H9 (cell line): ENCODE measurements at regions not wholly inside any gene's neighbourhood (a gene's known extent, or its start where the extent isn't known, plus 50 kb on each side); places are given as distances from the start of the nearest gene placed in this dataset.

Experiments used
- DNase-seq: peaks from one replicate; pipeline ENCODE4 v3.0.0-alpha.2; 2017
- H2AFZ ChIP-seq: one replicate; pipeline ENCODE4 v1.6.1; 2013; ENCODE audit warnings: mild to moderate bottlenecking, low read length, control low read depth, moderate library complexity
- H2AK5ac ChIP-seq: 2 replicates; pipeline ENCODE4 v1.6.1; 2013; ENCODE audit warnings: low read length, control low read depth, mixed read lengths; ENCODE audit not compliant: insufficient read length
- H2BK120ac ChIP-seq: one replicate; pipeline ENCODE4 v1.6.1; 2013; ENCODE audit warnings: low read depth, mild to moderate bottlenecking, low read length, control low read depth, inconsistent platforms; ENCODE audit not compliant: poor library complexity, severe bottlenecking
- H2BK12ac ChIP-seq: 2 replicates; pipeline ENCODE4 v1.6.1; 2013; ENCODE audit warnings: low read length, control low read depth, mixed read lengths, low read depth; ENCODE audit not compliant: insufficient read length
- H2BK15ac ChIP-seq: 2 replicates; pipeline ENCODE4 v1.6.1; 2013; ENCODE audit warnings: low read depth, low read length, control low read depth
- H2BK20ac ChIP-seq: one replicate; pipeline ENCODE4 v1.6.1; 2013; ENCODE audit warnings: low read depth, mild to moderate bottlenecking, low read length, control low read depth, inconsistent platforms; ENCODE audit not compliant: poor library complexity, severe bottlenecking
- H2BK5ac ChIP-seq: 2 replicates; pipeline ENCODE4 v1.6.1; 2013; ENCODE audit warnings: low read length, control low read depth, mixed read lengths; ENCODE audit not compliant: insufficient read length
- H3K14ac ChIP-seq: 2 replicates; pipeline ENCODE4 v1.6.1; 2013; ENCODE audit warnings: low read length, control low read depth; ENCODE audit not compliant: insufficient read depth
- H3K18ac ChIP-seq: 2 replicates; pipeline ENCODE4 v1.6.1; 2013; ENCODE audit warnings: low read depth, mild to moderate bottlenecking, mixed read lengths, low read length, control low read depth; ENCODE audit not compliant: insufficient read length
- H3K23ac ChIP-seq: 2 replicates; pipeline ENCODE4 v1.6.1; 2013; ENCODE audit warnings: low read length, control low read depth, mixed read lengths, low read depth; ENCODE audit not compliant: insufficient read length
- H3K23me2 ChIP-seq: 2 replicates; pipeline ENCODE4 v1.6.1; 2013; ENCODE audit warnings: low read depth, mild to moderate bottlenecking, mixed read lengths, low read length, control low read depth; ENCODE audit not compliant: insufficient read length, poor library complexity, severe bottlenecking
- H3K27ac ChIP-seq: 2 replicates; pipeline ENCODE4 v1.5.1; 2013; ENCODE audit warnings: low read length, control low read depth, mixed read lengths, low read depth; ENCODE audit not compliant: insufficient read length
- H3K27me3 ChIP-seq: 2 replicates; pipeline ENCODE4 v1.6.1; 2013; ENCODE audit warnings: low read length, control low read depth, inconsistent platforms; ENCODE audit not compliant: insufficient read depth
- H3K4ac ChIP-seq: 2 replicates; pipeline ENCODE4 v1.6.1; 2013; ENCODE audit warnings: low read depth, mild to moderate bottlenecking, control low read depth, inconsistent platforms, low read length, moderate library complexity
- H3K4me1 ChIP-seq: 2 replicates; pipeline ENCODE4 v1.6.1; 2013; ENCODE audit warnings: low read length, control low read depth, inconsistent platforms; ENCODE audit not compliant: insufficient read depth
- H3K4me2 ChIP-seq: 2 replicates; pipeline ENCODE4 v1.6.1; 2013; ENCODE audit warnings: low read length, control low read depth, mixed read lengths; ENCODE audit not compliant: insufficient read length, insufficient read depth
- H3K56ac ChIP-seq: 2 replicates; pipeline ENCODE4 v1.6.1; 2013; ENCODE audit warnings: low read depth, mild to moderate bottlenecking, mixed read lengths, low read length, control low read depth; ENCODE audit not compliant: insufficient read length
- H3K79me1 ChIP-seq: 2 replicates; pipeline ENCODE4 v1.6.1; 2013; ENCODE audit warnings: low read depth, mild to moderate bottlenecking, moderate library complexity, low read length, control low read depth, inconsistent platforms; ENCODE audit not compliant: insufficient read depth, poor library complexity, severe bottlenecking
- H3K79me2 ChIP-seq: 2 replicates; pipeline ENCODE4 v1.6.1; 2013; ENCODE audit warnings: low read length, control low read depth, inconsistent platforms; ENCODE audit not compliant: insufficient read depth
- H3K9ac ChIP-seq: 2 replicates; pipeline ENCODE4 v1.6.1; 2013; ENCODE audit warnings: low read length, control low read depth, mixed read lengths; ENCODE audit not compliant: insufficient read length; ENCODE audit errors: extremely low read depth
- H3K9me3 ChIP-seq: one replicate; pipeline ENCODE4 v1.6.1; 2013; ENCODE audit warnings: low read depth, low read length, inconsistent platforms; ENCODE audit not compliant: control insufficient read depth
- H3T11ph ChIP-seq: one replicate; pipeline ENCODE4 v1.6.1; 2013; ENCODE audit warnings: mild to moderate bottlenecking, low read length, control low read depth, inconsistent platforms
- H4K20me1 ChIP-seq: one replicate; pipeline ENCODE4 v1.6.1; 2013; ENCODE audit not compliant: control insufficient read depth, insufficient read length, insufficient read depth
- H4K5ac ChIP-seq: 2 replicates; pipeline ENCODE4 v1.6.1; 2013; ENCODE audit warnings: low read depth, mild to moderate bottlenecking, mixed read lengths, low read length, control low read depth; ENCODE audit not compliant: insufficient read length
- H4K8ac ChIP-seq: replicated peaks from 2 replicates; pipeline ENCODE4 v1.6.1; 2013; ENCODE audit warnings: low read length, control low read depth, mixed read lengths, low read depth; ENCODE audit not compliant: insufficient read length
- H4K91ac ChIP-seq: 2 replicates; pipeline ENCODE4 v1.6.1; 2013; ENCODE audit warnings: low read depth, mild to moderate bottlenecking, moderate library complexity, mixed read lengths, low read length, control low read depth; ENCODE audit not compliant: insufficient read length
- H3K27ac Mint-ChIP-seq, 3 experiments: 2 replicates in 2 of 3; 3 replicates in 1 of 3; pipeline ENCODE4 v1.8.0; 2020 to 2021; ENCODE audit warnings: mixed read lengths in 3 of 3, mild to moderate bottlenecking in 1 of 3, moderate library complexity in 1 of 3
- H3K27me3 Mint-ChIP-seq: 2 replicates; pipeline ENCODE4 v1.8.0; 2021; ENCODE audit warnings: low read depth, mild to moderate bottlenecking, moderate library complexity, mixed read lengths
- H3K36me3 Mint-ChIP-seq, 3 experiments: 2 replicates in 2 of 3; 3 replicates in 1 of 3; pipeline ENCODE4 v1.8.0; 2020 to 2021; ENCODE audit warnings: low read depth in 3 of 3, mixed read lengths in 3 of 3; ENCODE audit not compliant: insufficient read depth in 1 of 3
- H3K4me1 Mint-ChIP-seq, 2 experiments: 2 replicates each; pipeline ENCODE4 v1.8.0; 2020; ENCODE audit warnings: mixed read lengths in 2 of 2
- H3K4me3 Mint-ChIP-seq, 2 experiments: 2 replicates in 1 of 2; 3 replicates in 1 of 2; pipeline ENCODE4 v1.8.0; 2020 to 2021; ENCODE audit warnings: mild to moderate bottlenecking in 2 of 2, mixed read lengths in 2 of 2, moderate library complexity in 1 of 2
- H3K9me3 Mint-ChIP-seq, 2 experiments: 2 replicates in 1 of 2; 3 replicates in 1 of 2; pipeline ENCODE4 v1.8.0; 2020; ENCODE audit warnings: mild to moderate bottlenecking in 2 of 2, mixed read lengths in 2 of 2, moderate library complexity in 1 of 2
- WGBS: extraction: QIAGEN DNeasy Blood & Tissue Kit; methylation state at CpG from one replicate; pipeline ENCODE4 v1.1.7; 2013; ENCODE audit warnings: missing lambda C conversion rate, low lambda C conversion rate, mixed read lengths; ENCODE audit not compliant: insufficient read length; ENCODE audit errors: extremely low coverage; 5-methylcytosine and 5-hydroxymethylcytosine counted together
- TF ChIP-seq, protein P1 (sequence below): fragments of 200-600 bp; sonication (generic); conservative IDR thresholded peaks from 3 replicates; pipeline ENCODE4 v1.8.0; 2021; ENCODE audit warnings: antibody characterized with exemption, mild to moderate bottlenecking

DNA sequence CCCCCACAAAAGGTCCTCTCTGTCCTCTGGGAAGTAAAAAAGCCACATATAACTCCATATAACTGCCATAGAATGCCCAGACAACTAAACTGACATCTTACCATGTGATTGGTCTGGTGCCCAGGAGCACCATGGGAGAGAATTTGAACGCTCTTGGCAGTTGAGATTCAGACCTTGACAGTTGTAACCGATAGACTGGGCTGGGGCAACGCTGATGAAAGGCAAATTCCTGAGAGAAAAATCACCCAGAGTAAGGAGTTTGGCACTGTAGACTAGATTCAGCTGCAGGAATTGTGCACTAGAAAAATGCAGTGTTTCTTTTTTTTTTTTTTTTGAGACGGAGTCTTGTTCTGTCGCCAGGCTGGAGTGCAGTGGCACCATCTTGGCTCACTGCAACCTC, 240.5 kb downstream of the SOX2 start:
- TF ChIP-seq, protein P1, sequence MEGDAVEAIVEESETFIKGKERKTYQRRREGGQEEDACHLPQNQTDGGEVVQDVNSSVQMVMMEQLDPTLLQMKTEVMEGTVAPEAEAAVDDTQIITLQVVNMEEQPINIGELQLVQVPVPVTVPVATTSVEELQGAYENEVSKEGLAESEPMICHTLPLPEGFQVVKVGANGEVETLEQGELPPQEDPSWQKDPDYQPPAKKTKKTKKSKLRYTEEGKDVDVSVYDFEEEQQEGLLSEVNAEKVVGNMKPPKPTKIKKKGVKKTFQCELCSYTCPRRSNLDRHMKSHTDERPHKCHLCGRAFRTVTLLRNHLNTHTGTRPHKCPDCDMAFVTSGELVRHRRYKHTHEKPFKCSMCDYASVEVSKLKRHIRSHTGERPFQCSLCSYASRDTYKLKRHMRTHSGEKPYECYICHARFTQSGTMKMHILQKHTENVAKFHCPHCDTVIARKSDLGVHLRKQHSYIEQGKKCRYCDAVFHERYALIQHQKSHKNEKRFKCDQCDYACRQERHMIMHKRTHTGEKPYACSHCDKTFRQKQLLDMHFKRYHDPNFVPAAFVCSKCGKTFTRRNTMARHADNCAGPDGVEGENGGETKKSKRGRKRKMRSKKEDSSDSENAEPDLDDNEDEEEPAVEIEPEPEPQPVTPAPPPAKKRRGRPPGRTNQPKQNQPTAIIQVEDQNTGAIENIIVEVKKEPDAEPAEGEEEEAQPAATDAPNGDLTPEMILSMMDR, result no peak
- H3K36me3 Mint-ChIP-seq, result peaks cover 0 to 2% (median 0%) of the 10 kb centered on the region in 3 experiments; a peak in 2 of 7 replicates
- Histone ChIP-seq H2AK5ac (no peak overlapping the region), H4K5ac (no peak overlapping the region), H3K23ac (no peak overlapping the region), H3K9ac (no peak overlapping the region), H2BK120ac (no peak overlapping the region), H3K4me1 (peaks cover 2% of the 10 kb centered on the region; the same call in 1 of the 2 replicates), H3K27me3 (0 out of 2 replicates have a peak, but pooled peaks cover 2% of the 10 kb centered on the region), H3K79me2 (no peaks in the 10 kb centered on the region), H3K23me2 (no peaks in the 10 kb centered on the region), H4K20me1 (no peaks in the 10 kb centered on the region), H2BK15ac (no peak overlapping the region), H2BK20ac (no peak overlapping the region), H3K4ac (no peak overlapping the region), H2AFZ (no peak overlapping the region), H3K56ac (no peak overlapping the region), H4K8ac (no peak overlapping the region), H3T11ph (no peak overlapping the region), H3K4me2 (no peak overlapping the region), H3K18ac (no peak overlapping the region), H2BK5ac (no peak overlapping the region), H3K27ac (no peak overlapping the region), H3K79me1 (no peaks in the 10 kb centered on the region), H2BK12ac (no peak overlapping the region), H4K91ac (no peak overlapping the region), H3K9me3 (no peaks in the 10 kb centered on the region), H3K14ac (no peak overlapping the region)
- no peak for DNase-seq
- no CpG with 5 or more reads among the region's 5 CpGs for WGBS
- no peaks in the 10 kb centered on the region for H3K9me3 Mint-ChIP-seq
- H3K27ac Mint-ChIP-seq, result 0 out of 7 replicates have a peak overlapping the region, but pooled peaks of 1 of the 3 experiments have one; percentile 25
- H3K4me1 Mint-ChIP-seq, result peaks cover 35 to 40% of the 10 kb centered on the region in 2 experiments
- H3K27me3 Mint-ChIP-seq, result no peaks in the 10 kb centered on the region
- no peak overlapping the region for H3K4me3 Mint-ChIP-seq
